ENCODE measurements at regions not wholly inside any gene's neighbourhood (a gene's known extent, or its start where the extent isn't known, plus 50 kb on each side); places are given as distances from the start of the nearest gene placed in this dataset.

DNA sequence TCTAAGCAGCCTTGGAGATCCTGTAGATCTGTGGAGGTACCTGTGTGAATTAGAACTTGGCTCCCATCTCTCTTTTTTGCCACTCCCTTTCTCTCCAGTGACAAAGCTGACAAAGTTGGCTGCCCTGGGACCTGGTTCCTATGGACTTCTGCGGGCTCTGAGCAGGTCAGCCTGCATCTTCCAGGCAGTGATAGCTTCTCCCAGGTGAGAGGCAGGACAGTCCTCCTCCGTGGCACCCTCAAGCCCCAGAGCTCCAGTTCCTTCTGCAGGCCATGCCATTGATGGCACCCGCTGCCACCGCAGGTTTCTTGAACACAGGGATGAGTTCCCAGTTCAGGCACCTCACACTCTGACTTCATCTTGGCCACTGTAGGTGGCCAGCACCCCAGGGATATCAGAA, 73.5 kb upstream of the GRB10 start:
- TF ChIP-seq, protein P1, sequence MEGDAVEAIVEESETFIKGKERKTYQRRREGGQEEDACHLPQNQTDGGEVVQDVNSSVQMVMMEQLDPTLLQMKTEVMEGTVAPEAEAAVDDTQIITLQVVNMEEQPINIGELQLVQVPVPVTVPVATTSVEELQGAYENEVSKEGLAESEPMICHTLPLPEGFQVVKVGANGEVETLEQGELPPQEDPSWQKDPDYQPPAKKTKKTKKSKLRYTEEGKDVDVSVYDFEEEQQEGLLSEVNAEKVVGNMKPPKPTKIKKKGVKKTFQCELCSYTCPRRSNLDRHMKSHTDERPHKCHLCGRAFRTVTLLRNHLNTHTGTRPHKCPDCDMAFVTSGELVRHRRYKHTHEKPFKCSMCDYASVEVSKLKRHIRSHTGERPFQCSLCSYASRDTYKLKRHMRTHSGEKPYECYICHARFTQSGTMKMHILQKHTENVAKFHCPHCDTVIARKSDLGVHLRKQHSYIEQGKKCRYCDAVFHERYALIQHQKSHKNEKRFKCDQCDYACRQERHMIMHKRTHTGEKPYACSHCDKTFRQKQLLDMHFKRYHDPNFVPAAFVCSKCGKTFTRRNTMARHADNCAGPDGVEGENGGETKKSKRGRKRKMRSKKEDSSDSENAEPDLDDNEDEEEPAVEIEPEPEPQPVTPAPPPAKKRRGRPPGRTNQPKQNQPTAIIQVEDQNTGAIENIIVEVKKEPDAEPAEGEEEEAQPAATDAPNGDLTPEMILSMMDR (IDR thresholded peaks at IDR 0.05): no peak
- TF ChIP-seq EP300 (IDR thresholded peaks at IDR 0.05): no peak
- no peak for TF ChIP-seq POLR2AphosphoS5 (IDR thresholded peaks at IDR 0.05)
- no peak for TF ChIP-seq POLR2A (IDR thresholded peaks at IDR 0.05)
- WGBS, 5 donors: 90 to 94% (median 93%) methylated on average over 4 of the region's 4 CpGs
- no peak overlapping the region for H3K4me3 ChIP-seq
- no peak overlapping the region for H3K27ac ChIP-seq
- intact Hi-C loops (cut with DNase I; ENCODE audit: low total_unique reads): no loop called here
- DNase-seq: peak in 1 of 2 donors; percentile 7
- no peaks in the 10 kb centered on the region for H3K27me3 ChIP-seq
- H3K36me3 ChIP-seq: no peaks in the 10 kb centered on the region
- no peaks in the 10 kb centered on the region for H3K4me1 ChIP-seq
- no peaks in the 10 kb centered on the region for H3K9me3 ChIP-seq

DNA sequence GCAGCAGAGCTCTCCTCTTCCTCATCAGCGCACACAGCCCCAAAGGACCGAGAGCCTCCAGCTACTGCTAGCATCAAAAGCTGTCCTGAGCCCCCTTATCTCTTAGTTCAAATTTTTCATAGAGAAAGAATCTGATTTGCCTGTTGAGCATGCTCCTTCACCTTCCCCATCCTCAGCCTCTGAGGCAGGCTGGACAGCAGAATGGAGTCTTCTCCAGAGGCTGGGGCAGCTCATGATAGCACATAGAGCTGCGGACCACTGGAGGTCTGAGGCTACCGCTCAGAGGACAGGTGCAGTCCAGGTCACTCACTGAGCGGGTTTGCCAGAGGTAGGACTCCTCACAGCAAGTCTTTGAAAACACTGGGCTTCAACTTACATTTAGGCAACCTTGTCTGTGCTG, 72.8 kb upstream of the GRB10 start:
- no peaks in the 10 kb centered on the region for H3K27me3 ChIP-seq
- TF ChIP-seq POLR2A (IDR thresholded peaks at IDR 0.05) (no peak), EP300 (IDR thresholded peaks at IDR 0.05) (no peak), POLR2AphosphoS5 (IDR thresholded peaks at IDR 0.05) (no peak)
- TF ChIP-seq, protein P1 (IDR thresholded peaks at IDR 0.05): no peak
- H3K27ac ChIP-seq: no peak overlapping the region
- H3K4me3 ChIP-seq: no peak overlapping the region
- no peaks in the 10 kb centered on the region for H3K4me1 ChIP-seq
- intact Hi-C loops (cut with DNase I; ENCODE audit: low total_unique reads): no loop called here
- 87 to 95% (median 90%) methylated on average over 4 to 5 of the region's 5 CpGs for WGBS, 5 donors
- no peaks in the 10 kb centered on the region for H3K9me3 ChIP-seq
- DNase-seq: peak in 1 of 2 donors; percentile 4
- no peaks in the 10 kb centered on the region for H3K36me3 ChIP-seq

DNA sequence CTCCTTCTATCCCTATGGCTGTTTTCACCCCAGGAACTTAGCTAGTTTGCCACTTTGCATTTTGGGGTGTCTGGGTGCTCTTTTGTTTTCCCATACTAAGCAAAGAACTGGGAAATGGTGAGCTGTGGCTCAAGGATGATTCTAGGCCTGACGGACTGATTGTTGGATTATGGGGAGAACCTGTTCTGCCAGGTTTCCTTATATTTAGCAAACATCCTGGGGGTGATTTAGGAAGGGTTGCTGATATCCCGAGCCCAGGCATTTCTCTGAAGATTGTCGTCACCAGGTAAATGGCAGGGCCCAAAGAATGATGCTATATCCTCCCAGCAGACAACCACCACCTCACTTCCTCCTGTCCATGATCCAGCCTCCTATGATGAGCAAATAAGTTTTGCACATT, 72.1 kb upstream of the GRB10 start:
- no peak for TF ChIP-seq POLR2AphosphoS5 (IDR thresholded peaks at IDR 0.05)
- TF ChIP-seq EP300 (IDR thresholded peaks at IDR 0.05): no peak
- TF ChIP-seq, protein P1 (IDR thresholded peaks at IDR 0.05): no peak
- no peak for TF ChIP-seq POLR2A (IDR thresholded peaks at IDR 0.05)
- Histone ChIP-seq H3K27ac (no peak overlapping the region), H3K4me1 (no peaks in the 10 kb centered on the region), H3K4me3 (no peak overlapping the region), H3K36me3 (no peaks in the 10 kb centered on the region), H3K27me3 (no peaks in the 10 kb centered on the region), H3K9me3 (no peaks in the 10 kb centered on the region)
- no peak for DNase-seq
- whole genome bisulfite sequencing, 5 donors: 27 to 73% (median 42%) methylated on average over 3 of the region's 3 CpGs
- intact Hi-C loops (cut with DNase I; ENCODE audit: low total_unique reads): no loop called here

DNA sequence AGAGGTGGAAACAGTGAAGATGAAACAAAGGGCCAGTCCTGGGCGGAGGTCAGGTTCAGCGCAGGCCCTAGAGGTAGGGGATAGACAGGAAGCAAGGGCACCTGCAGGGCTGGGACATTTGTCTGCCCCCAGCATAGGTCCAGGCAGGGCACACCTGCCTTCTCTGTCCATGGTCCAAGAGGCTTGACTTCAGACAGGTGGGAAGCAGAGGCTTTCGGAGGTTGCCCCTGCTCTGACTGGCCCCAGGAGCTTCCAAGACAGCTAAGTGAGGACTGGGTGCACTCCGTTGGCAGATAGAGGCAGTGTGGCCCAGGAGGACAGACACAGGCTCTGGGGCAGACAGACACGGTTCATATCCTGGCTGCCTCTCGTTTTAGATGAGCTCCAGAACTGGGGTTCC, 71.6 kb upstream of the GRB10 start:
- Histone ChIP-seq H3K36me3 (no peaks in the 10 kb centered on the region), H3K27me3 (no peaks in the 10 kb centered on the region), H3K4me3 (no peak overlapping the region), H3K4me1 (no peaks in the 10 kb centered on the region), H3K27ac (no peak overlapping the region), H3K9me3 (no peaks in the 10 kb centered on the region)
- 76 to 93% (median 91%) methylated on average over 5 to 6 of the region's 6 CpGs for WGBS, 5 donors
- no peak for DNase-seq
- TF ChIP-seq EP300 (IDR thresholded peaks at IDR 0.05) (no peak), POLR2A (IDR thresholded peaks at IDR 0.05) (no peak), POLR2AphosphoS5 (IDR thresholded peaks at IDR 0.05) (no peak)
- TF ChIP-seq, protein P1 (IDR thresholded peaks at IDR 0.05): no peak
- intact Hi-C loops (cut with DNase I; ENCODE audit: low total_unique reads): no loop called here

Measured in stomach (tissue), 8 donors.